ENCODE measurements at regions not wholly inside any gene's neighbourhood (a gene's known extent, or its start where the extent isn't known, plus 50 kb on each side); places are given as distances from the start of the nearest gene placed in this dataset.
"Not testable (repeated sequence)": the region's sequence is repeated elsewhere in the genome, so short reads cannot be mapped to it uniquely, and the experiment has no call there.

DNA sequence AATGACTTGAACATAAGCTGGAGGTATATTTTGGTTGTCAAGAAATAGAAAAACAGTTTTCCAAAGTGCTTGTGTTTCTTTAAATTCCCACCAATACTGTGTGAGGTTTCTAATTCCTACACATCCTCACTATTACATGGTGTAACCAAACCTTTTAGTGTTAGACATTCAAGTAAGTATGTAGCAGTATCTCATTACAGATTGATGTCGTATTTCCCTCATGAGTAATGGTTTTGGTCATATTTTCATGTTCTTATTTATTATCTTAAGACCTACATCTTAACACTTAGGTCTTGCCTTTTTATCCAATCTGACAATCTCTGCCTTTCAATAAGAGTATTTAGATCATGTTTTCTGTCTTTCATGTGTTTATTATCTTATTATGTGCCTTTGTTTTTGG, 253.7 kb upstream of the ANXA10 start:
- Histone ChIP-seq H3K9me3 (replicated peaks in 1 of 3) (no peaks in the 10 kb centered on the region), H3K4me1 (replicated peaks in 1 of 2) (no peaks in the 10 kb centered on the region), H3K36me3 (replicated peaks in 1 of 2) (no peaks in the 10 kb centered on the region), H3K4me3 (no peak overlapping the region), H3K27me3 (no peaks in the 10 kb centered on the region), H3K27ac (no peak overlapping the region)
- DNase-seq: no peak
- TF ChIP-seq, protein P1, sequence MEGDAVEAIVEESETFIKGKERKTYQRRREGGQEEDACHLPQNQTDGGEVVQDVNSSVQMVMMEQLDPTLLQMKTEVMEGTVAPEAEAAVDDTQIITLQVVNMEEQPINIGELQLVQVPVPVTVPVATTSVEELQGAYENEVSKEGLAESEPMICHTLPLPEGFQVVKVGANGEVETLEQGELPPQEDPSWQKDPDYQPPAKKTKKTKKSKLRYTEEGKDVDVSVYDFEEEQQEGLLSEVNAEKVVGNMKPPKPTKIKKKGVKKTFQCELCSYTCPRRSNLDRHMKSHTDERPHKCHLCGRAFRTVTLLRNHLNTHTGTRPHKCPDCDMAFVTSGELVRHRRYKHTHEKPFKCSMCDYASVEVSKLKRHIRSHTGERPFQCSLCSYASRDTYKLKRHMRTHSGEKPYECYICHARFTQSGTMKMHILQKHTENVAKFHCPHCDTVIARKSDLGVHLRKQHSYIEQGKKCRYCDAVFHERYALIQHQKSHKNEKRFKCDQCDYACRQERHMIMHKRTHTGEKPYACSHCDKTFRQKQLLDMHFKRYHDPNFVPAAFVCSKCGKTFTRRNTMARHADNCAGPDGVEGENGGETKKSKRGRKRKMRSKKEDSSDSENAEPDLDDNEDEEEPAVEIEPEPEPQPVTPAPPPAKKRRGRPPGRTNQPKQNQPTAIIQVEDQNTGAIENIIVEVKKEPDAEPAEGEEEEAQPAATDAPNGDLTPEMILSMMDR (IDR thresholded peaks at IDR 0.05): no peak
- no peak for TF ChIP-seq POLR2A (IDR thresholded peaks at IDR 0.05)
- WGBS, 4 donors: 74 to 83% (median 77%) methylated on average over 1 of the region's 1 CpG
- intact Hi-C loops (cut with DNase I): no loop called here

DNA sequence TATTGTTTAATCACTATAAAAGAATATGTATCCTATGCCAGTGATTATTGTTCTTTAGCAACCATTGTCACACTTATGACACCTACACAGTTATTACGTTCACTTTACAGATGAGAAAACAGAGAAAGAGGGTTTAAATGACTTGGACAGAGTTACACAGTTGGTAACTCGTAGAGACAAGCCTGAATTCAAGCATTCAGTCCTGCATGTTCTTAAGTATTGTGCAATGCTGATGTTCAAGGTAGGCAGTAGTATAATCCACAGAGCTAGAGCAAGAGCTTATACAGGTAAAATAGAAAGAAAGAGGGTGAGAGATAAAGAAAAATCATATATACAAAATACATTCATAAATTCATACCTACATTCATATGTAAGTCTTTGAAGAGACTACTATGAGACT, 249.8 kb upstream of the ANXA10 start:
- H3K27ac ChIP-seq: no peak overlapping the region
- TF ChIP-seq POLR2A (IDR thresholded peaks at IDR 0.05): no peak
- TF ChIP-seq, protein P1 (IDR thresholded peaks at IDR 0.05): no peak

DNA sequence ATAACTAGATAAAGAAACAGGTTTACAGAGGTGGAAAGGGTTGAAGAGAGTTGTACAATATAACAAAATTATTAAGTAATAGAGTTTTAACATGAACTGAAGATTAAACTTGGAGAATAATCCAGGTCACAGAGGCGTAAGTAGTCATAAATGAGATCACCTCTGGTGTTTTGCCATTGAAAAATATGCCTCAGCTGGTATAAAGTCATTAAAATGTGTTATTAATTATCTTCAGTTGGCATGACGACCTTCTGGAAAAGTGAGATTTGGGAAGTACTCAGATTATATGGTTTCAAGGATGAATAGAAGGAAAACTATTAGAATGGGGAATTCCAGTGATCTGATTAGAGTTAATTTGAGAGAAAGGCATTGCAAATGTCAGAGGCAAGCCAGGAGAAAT, 237.5 kb upstream of the ANXA10 start:
- Histone ChIP-seq H3K9me3 (replicated peaks in 1 of 3) (no peaks in the 10 kb centered on the region), H3K36me3 (replicated peaks in 1 of 2) (no peaks in the 10 kb centered on the region), H3K27ac (no peak overlapping the region), H3K27me3 (no peaks in the 10 kb centered on the region), H3K4me3 (no peak overlapping the region), H3K4me1 (replicated peaks in 1 of 2) (no peaks in the 10 kb centered on the region)
- no peak for DNase-seq
- 57 to 61% (median 59%) methylated on average over 2 of the region's 2 CpGs for WGBS, 4 donors
- intact Hi-C loops (cut with DNase I): no loop called here
- TF ChIP-seq, protein P1 (IDR thresholded peaks at IDR 0.05): no peak
- no peak for TF ChIP-seq POLR2A (IDR thresholded peaks at IDR 0.05)

More for the DNA sequence above, 249.8 kb upstream of the ANXA10 start:
- H3K4me3 ChIP-seq: no peak overlapping the region
- no peaks in the 10 kb centered on the region for H3K9me3 ChIP-seq (replicated peaks in 1 of 3)
- H3K4me1 ChIP-seq (replicated peaks in 1 of 2): no peaks in the 10 kb centered on the region
- intact Hi-C loops (cut with DNase I): no loop called here
- WGBS, 4 donors: 48 to 68% (median 54%) methylated on average over 2 of the region's 2 CpGs
- H3K36me3 ChIP-seq (replicated peaks in 1 of 2): no peaks in the 10 kb centered on the region
- no peak for DNase-seq
- no peaks in the 10 kb centered on the region for H3K27me3 ChIP-seq

DNA sequence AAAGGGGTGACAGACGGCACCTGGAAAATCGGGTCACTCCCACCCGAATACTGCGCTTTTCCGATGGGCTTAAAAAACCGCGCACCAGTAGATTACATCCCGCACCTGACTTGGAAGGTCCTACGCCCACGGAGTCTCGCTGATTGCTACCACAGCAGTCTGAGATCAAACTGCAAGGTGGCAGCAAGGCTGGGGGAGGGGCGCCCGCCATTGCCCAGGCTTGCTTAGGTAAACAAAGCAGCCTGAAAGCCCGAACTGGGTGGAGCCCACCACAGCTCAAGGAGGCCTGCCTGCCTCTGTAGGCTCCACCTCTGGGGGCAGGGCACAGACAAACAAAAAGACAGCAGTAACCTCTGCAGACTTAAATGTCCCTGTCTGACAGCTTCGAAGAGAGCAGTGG, 234.2 kb upstream of the ANXA10 start:
- H3K9me3 ChIP-seq (replicated peaks in 1 of 3); H3K27ac ChIP-seq; H3K4me1 ChIP-seq (replicated peaks in 1 of 2); H3K4me3 ChIP-seq; DNase-seq; intact Hi-C loops (cut with DNase I); H3K27me3 ChIP-seq; H3K36me3 ChIP-seq (replicated peaks in 1 of 2): not testable (repeated sequence)
- 82 to 100% (median 89%) methylated on average over 3 to 15 of the region's 15 CpGs for WGBS, 4 donors

DNA sequence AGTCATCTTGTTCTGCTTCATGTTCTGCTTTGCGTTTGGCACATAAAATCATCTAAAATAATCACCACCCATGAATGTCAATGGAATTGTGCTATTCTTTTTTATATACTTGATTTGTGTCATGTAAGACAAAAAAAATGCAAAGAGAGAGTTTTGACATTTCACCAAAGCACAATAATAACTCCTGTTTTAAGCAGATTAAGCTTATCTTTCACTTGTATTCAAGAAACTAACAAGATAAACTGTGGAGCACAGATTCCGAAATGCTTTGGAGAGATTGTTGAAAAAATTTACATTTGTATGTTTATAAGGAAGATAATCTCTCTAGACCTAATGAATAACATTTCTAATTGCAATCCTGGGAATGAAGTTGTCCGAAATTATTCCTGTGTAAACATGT, 225.1 kb upstream of the ANXA10 start:
- H3K4me1 ChIP-seq (replicated peaks in 1 of 2): no peaks in the 10 kb centered on the region
- TF ChIP-seq, protein P1 (IDR thresholded peaks at IDR 0.05): no peak
- DNase-seq: no peak
- H3K27ac ChIP-seq: no peak overlapping the region
- 51 to 65% (median 59%) methylated on average over 3 of the region's 3 CpGs for WGBS, 4 donors
- no peaks in the 10 kb centered on the region for H3K36me3 ChIP-seq (replicated peaks in 1 of 2)
- no peaks in the 10 kb centered on the region for H3K27me3 ChIP-seq
- intact Hi-C loops (cut with DNase I): no loop called here
- H3K9me3 ChIP-seq (replicated peaks in 1 of 3): no peaks in the 10 kb centered on the region
- H3K4me3 ChIP-seq: no peak overlapping the region

All from adrenal gland (tissue), 9 donors.